ENCODE measurements at regions not wholly inside any gene's neighbourhood (a gene's known extent, or its start where the extent isn't known, plus 50 kb on each side); places are given as distances from the start of the nearest gene placed in this dataset.

- TF ChIP-seq POLR2A (IDR thresholded peaks at IDR 0.05): no peak
- TF ChIP-seq CTCF (IDR thresholded peaks at IDR 0.05): no peak
Observed at GRCh38 chr12:113524495-113524894, 52.8 kb upstream of the LHX5 start.

All from testis (tissue), 2 donors.